H54 (cell line): ENCODE measurements at regions not wholly inside any gene's neighbourhood (a gene's known extent, or its start where the extent isn't known, plus 50 kb on each side); places are given as distances from the start of the nearest gene placed in this dataset.
"Not testable (repeated sequence)": the region's sequence is repeated elsewhere in the genome, so short reads cannot be mapped to it uniquely, and the experiment has no call there.

Source experiments
- DNase-seq: peaks from one replicate; pipeline ENCODE4 v3.0.0; 2011; ENCODE audit warnings: low spot score, mixed read lengths; ENCODE audit not compliant: insufficient read length
- FAIRE-seq: peaks from 3 replicates; lab custom pipeline; 2011; peaks lifted over from hg19 to GRCh38; lab: Jason Lieb, UNC
- POLR2A ChIP-seq: IDR thresholded peaks from 2 replicates; pipeline ENCODE4 v1.6.1; 2011; ENCODE audit warnings: low read depth, mild to moderate bottlenecking, low read length

- not testable (repeated sequence) for FAIRE-seq, DNase-seq
These were observed 201.4 kb downstream of the NPIPB11 start for GRCh38 chr16:29205151-29205550.

GRCh38 chr16:29204806-29205135, 201.7 kb downstream of the NPIPB11 start:
- FAIRE-seq (no peak), DNase-seq (no peak)
- no peak for TF ChIP-seq POLR2A

GRCh38 chr16:29203933-29204805, 202.3 kb downstream of the NPIPB11 start:
- not testable (repeated sequence) for FAIRE-seq, DNase-seq

- FAIRE-seq, DNase-seq: not testable (repeated sequence)
These were observed 203.2 kb downstream of the NPIPB11 start for GRCh38 chr16:29203046-29203932.

- DNase-seq, FAIRE-seq: not testable (repeated sequence)
These were observed 203.9 kb downstream of the NPIPB11 start for GRCh38 chr16:29202642-29203041.

- FAIRE-seq, DNase-seq: not testable (repeated sequence)
These were observed 204.4 kb downstream of the NPIPB11 start for GRCh38 chr16:29202025-29202632.

- FAIRE-seq, DNase-seq: not testable (repeated sequence)
These were observed 205.1 kb downstream of the NPIPB11 start for GRCh38 chr16:29201296-29202024.

- not testable (repeated sequence) for FAIRE-seq, DNase-seq
These were observed 205.8 kb downstream of the NPIPB11 start for GRCh38 chr16:29200681-29201080.

GRCh38 chr16:29200135-29200601, 206.3 kb downstream of the NPIPB11 start:
- not testable (repeated sequence) for DNase-seq, FAIRE-seq

- not testable (repeated sequence) for DNase-seq, FAIRE-seq
These were observed 206.9 kb downstream of the NPIPB11 start for GRCh38 chr16:29199626-29200025.

- TF ChIP-seq POLR2A = no peak
- no peak for FAIRE-seq
- DNase-seq = no peak
These were observed 207.6 kb downstream of the NPIPB11 start for GRCh38 chr16:29198731-29199521.

- TF ChIP-seq POLR2A = no peak
- DNase-seq = no peak
- no peak for FAIRE-seq
These were observed 208.3 kb downstream of the NPIPB11 start for GRCh38 chr16:29198231-29198630.

- not testable (repeated sequence) for FAIRE-seq
These were observed 208.9 kb downstream of the NPIPB11 start for GRCh38 chr16:29197494-29198100.

GRCh38 chr16:29196746-29197145, 209.8 kb downstream of the NPIPB11 start:
- DNase-seq = not testable (repeated sequence)

More at GRCh38 chr16:29197494-29198100, 208.9 kb downstream of the NPIPB11 start:
- DNase-seq = not testable (repeated sequence)

GRCh38 chr16:29195116-29195872, 210.4 kb downstream of the LAT start:
- FAIRE-seq, DNase-seq: not testable (repeated sequence)

More at GRCh38 chr16:29196746-29197145, 209.8 kb downstream of the NPIPB11 start:
- not testable (repeated sequence) for FAIRE-seq

GRCh38 chr16:29194185-29194844, 209.5 kb downstream of the LAT start:
- FAIRE-seq, DNase-seq: not testable (repeated sequence)
